Activated T-helper 1 cell treated with anti-CD3 and anti-CD28 coated beads, Interleukin-12 subunit alpha, Interleukin-12 subunit beta, Interleukin-2, Interleukin-4 antibody, amounts not matched to agents 30 ng/mL and 10 ng/mL and 1 ng/mL, durations not matched to agents 14 hours and 24 hours and 36 hours (primary cell): ENCODE measurements at regions not wholly inside any gene's neighbourhood (a gene's known extent, or its start where the extent isn't known, plus 50 kb on each side); places are given as distances from the start of the nearest gene placed in this dataset.

Experiments used
- DNase-seq: peaks from one replicate; pipeline ENCODE4 v3.0.0; 2021; ENCODE audit warnings: low spot score
- H3K27ac Mint-ChIP-seq: one replicate; pipeline ENCODE4 v1.8.0; 2021; ENCODE audit warnings: mild to moderate bottlenecking, mixed read lengths
- H3K27me3 Mint-ChIP-seq: one replicate; pipeline ENCODE4 v1.8.0; 2022; ENCODE audit warnings: mild to moderate bottlenecking, moderate library complexity, mixed read lengths; ENCODE audit not compliant: insufficient read depth
- H3K36me3 Mint-ChIP-seq: one replicate; pipeline ENCODE4 v1.8.0; 2021; ENCODE audit warnings: low read depth, mixed read lengths
- H3K4me1 Mint-ChIP-seq: one replicate; pipeline ENCODE4 v1.8.0; 2021; ENCODE audit warnings: low read depth, mixed read lengths
- H3K4me3 Mint-ChIP-seq: one replicate; pipeline ENCODE4 v1.8.0; 2021; ENCODE audit warnings: mild to moderate bottlenecking, moderate library complexity, mixed read lengths
- H3K9me3 Mint-ChIP-seq: one replicate; pipeline ENCODE4 v1.8.0; 2021; ENCODE audit warnings: mixed read lengths
- intact Hi-C: fragments of 100-400 bp; cut with micrococcal nuclease; formaldehyde crosslinking; loops from one replicate; pipeline ENCODE4 v1.15.1; 2024

GRCh38 chr6:4450237-4450636 lies 314.9 kb upstream of the ECI2 start:
- peaks cover 2% of the 10 kb centered on the region for H3K27me3 Mint-ChIP-seq
- H3K4me1 Mint-ChIP-seq = no peaks in the 10 kb centered on the region
- intact Hi-C loops = no loop called here
- DNase-seq = no peak
- no peak overlapping the region for H3K4me3 Mint-ChIP-seq
- no peak overlapping the region for H3K27ac Mint-ChIP-seq
- no peaks in the 10 kb centered on the region for H3K36me3 Mint-ChIP-seq
- H3K9me3 Mint-ChIP-seq = peaks cover 4% of the 10 kb centered on the region

DNA sequence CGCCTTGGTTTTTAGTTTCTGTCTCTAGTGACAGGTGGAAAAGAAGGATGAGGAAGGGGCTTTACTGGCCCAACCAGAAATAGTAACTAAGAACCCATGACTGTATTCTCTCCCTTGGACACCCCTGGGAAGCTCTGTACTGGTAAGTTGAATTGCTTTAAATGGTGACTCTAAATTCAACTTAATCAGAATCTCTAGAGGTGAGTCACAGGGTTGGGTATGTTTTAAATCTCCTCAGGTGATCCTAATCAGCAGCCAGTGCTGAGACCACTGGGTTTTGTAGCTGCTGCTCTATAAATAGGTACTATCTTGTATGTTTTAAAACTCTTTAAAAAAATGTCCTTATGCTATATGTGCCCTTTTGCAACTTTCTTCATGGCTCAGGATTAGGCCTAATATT lies 314.0 kb upstream of the ECI2 start:
- intact Hi-C loops = no loop called here
- H3K9me3 Mint-ChIP-seq = peaks cover 4% of the 10 kb centered on the region
- peaks cover 2% of the 10 kb centered on the region for H3K27me3 Mint-ChIP-seq
- H3K4me3 Mint-ChIP-seq = no peak overlapping the region
- H3K4me1 Mint-ChIP-seq = no peaks in the 10 kb centered on the region
- H3K27ac Mint-ChIP-seq = no peak overlapping the region
- DNase-seq = no peak
- no peaks in the 10 kb centered on the region for H3K36me3 Mint-ChIP-seq

- H3K4me1 Mint-ChIP-seq = no peaks in the 10 kb centered on the region
- H3K27ac Mint-ChIP-seq = no peak overlapping the region
- H3K4me3 Mint-ChIP-seq = no peak overlapping the region
- H3K9me3 Mint-ChIP-seq = peaks cover 4% of the 10 kb centered on the region
- no peak for DNase-seq
- no peaks in the 10 kb centered on the region for H3K36me3 Mint-ChIP-seq
- intact Hi-C loops = no loop called here
- peaks cover 2% of the 10 kb centered on the region for H3K27me3 Mint-ChIP-seq
These were observed 313.5 kb upstream of the ECI2 start for GRCh38 chr6:4448841-4449240.

DNA sequence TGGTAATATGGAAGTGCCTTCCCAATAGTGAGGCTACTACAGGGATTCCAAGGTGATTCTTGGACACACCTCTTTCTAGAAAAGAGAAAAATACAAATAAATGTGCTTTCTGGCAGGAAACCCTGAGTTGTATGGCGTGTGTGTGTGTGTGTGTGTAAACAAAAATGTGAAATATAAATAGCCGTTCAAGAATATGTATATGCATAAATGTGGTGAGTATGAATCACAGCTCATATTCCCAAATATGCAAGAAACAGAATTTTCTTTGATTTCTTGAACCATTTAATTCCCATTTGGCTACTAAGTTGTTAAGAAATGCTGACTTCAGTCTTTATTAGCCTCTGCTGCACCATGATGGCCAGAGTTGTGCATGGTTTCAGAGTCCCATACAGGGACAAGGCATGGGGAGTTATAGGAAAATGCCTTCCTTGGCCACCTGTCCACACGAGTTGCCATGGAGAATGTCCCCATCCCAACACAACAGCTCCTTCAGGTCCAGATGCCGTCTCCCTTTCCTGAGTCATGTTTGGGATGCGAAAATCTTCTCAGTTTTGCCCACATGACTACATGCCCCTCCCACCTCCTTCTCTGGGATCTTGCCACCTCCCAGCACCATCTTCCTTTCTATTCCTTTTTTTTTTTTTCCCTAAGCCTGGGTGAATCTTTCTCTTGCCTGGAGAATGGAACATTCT lies 312.4 kb upstream of the ECI2 start:
- no peaks in the 10 kb centered on the region for H3K4me1 Mint-ChIP-seq
- peaks cover 2% of the 10 kb centered on the region for H3K27me3 Mint-ChIP-seq
- no peak for DNase-seq
- intact Hi-C loops = no loop called here
- no peaks in the 10 kb centered on the region for H3K36me3 Mint-ChIP-seq
- no peak overlapping the region for H3K4me3 Mint-ChIP-seq
- peaks cover 4% of the 10 kb centered on the region for H3K9me3 Mint-ChIP-seq
- H3K27ac Mint-ChIP-seq = no peak overlapping the region

GRCh38 chr6:4446982-4447381 lies 311.6 kb upstream of the ECI2 start:
- Mint-ChIP-seq H3K9me3 (peaks cover 4% of the 10 kb centered on the region), H3K4me3 (no peak overlapping the region), H3K27ac (no peak overlapping the region), H3K36me3 (no peaks in the 10 kb centered on the region), H3K27me3 (peaks cover 2% of the 10 kb centered on the region), H3K4me1 (no peaks in the 10 kb centered on the region)
- intact Hi-C loops = no loop called here
- DNase-seq = no peak

DNA sequence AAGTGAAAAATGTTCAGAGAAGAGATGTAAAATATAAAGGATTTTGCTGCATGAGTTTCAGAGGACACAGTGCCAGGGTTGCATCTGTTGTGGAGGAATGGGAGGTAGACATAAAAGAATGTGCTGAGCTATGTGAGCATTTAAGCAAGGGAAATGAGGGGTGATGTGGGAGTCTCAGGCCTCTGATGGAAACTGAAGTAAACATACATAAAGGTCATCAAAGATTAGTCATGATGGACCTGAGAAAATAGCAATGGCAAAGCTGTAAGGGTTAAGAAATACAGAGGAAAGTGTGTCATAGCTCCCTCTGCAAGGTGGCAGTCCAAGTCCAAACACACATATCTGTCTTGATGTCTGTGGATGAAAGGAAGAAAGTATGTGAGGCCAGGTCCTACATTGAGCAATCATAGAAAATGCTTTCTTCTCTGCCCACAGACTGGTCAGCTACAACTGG lies 306.6 kb upstream of the ECI2 start:
- peaks cover 5% of the 10 kb centered on the region for H3K27me3 Mint-ChIP-seq
- no peak overlapping the region for H3K4me3 Mint-ChIP-seq
- intact Hi-C loops = no loop called here
- no peak for DNase-seq
- H3K4me1 Mint-ChIP-seq = no peaks in the 10 kb centered on the region
- H3K27ac Mint-ChIP-seq = no peak overlapping the region
- H3K36me3 Mint-ChIP-seq = no peaks in the 10 kb centered on the region
- H3K9me3 Mint-ChIP-seq = no peaks in the 10 kb centered on the region

DNA sequence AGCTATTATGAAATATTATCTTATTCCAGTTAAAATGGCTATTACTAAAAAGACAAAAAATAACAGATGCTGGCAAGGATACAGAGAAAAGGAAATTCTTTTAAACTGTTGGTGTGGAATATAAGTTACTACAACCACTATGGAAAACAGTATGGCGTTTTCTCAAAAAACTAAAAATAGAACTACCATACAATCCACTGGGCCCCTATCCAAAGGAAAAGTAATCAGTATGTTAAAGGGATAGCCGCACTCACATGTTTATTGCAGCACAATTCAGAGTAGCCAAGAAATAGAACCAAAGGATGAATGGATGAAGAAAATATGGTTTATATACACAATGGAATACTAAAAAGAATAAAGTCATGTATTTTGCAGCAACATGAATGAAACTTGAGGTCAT lies 303.8 kb upstream of the ECI2 start:
- Mint-ChIP-seq H3K27me3 (peaks cover 3% of the 10 kb centered on the region), H3K36me3 (no peaks in the 10 kb centered on the region), H3K27ac (no peak overlapping the region), H3K9me3 (no peaks in the 10 kb centered on the region), H3K4me3 (no peak overlapping the region), H3K4me1 (no peaks in the 10 kb centered on the region)
- DNase-seq = no peak
- intact Hi-C loops = no loop called here

- Mint-ChIP-seq H3K9me3 (no peaks in the 10 kb centered on the region), H3K36me3 (no peaks in the 10 kb centered on the region), H3K4me1 (no peaks in the 10 kb centered on the region), H3K27ac (no peak overlapping the region), H3K27me3 (peaks cover 7% of the 10 kb centered on the region), H3K4me3 (no peak overlapping the region)
- DNase-seq = no peak
- intact Hi-C loops = no loop called here
These were observed 302.0 kb upstream of the ECI2 start for GRCh38 chr6:4437342-4437741.

DNA sequence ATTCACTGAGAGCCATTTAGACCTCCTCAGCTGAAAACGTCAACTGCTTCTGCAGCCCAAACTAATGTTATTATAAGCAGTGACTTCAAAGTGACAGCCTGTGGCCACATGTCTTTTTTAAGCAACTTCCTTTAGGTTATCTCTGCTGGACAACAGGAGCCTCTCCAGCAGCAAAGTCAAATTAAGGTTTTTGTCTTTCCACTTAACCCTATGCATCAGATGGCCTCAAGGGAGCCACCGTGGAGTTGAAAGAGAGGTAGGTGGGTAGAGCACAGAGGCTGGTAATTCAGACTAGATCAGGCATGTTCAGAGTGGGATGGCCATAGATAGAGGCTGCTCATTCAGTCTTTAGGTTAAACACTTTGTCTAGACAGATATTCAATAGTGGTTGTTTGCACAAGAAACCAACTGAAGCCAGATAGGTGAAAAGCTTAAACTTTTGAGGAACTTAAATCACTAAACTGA lies 300.6 kb upstream of the ECI2 start:
- intact Hi-C loops = no loop called here
- no peaks in the 10 kb centered on the region for H3K4me1 Mint-ChIP-seq
- H3K27me3 Mint-ChIP-seq = peaks cover 7% of the 10 kb centered on the region
- no peaks in the 10 kb centered on the region for H3K36me3 Mint-ChIP-seq
- H3K9me3 Mint-ChIP-seq = no peaks in the 10 kb centered on the region
- no peak for DNase-seq
- no peak overlapping the region for H3K4me3 Mint-ChIP-seq
- no peak overlapping the region for H3K27ac Mint-ChIP-seq

- no peak overlapping the region for H3K27ac Mint-ChIP-seq
- H3K27me3 Mint-ChIP-seq = peaks cover 7% of the 10 kb centered on the region
These were observed 299.3 kb upstream of the ECI2 start for GRCh38 chr6:4434655-4435054.

GRCh38 chr6:4433199-4433598 lies 297.8 kb upstream of the ECI2 start:
- Mint-ChIP-seq H3K36me3 (no peaks in the 10 kb centered on the region), H3K9me3 (peaks cover 3% of the 10 kb centered on the region), H3K27me3 (peaks cover 4% of the 10 kb centered on the region), H3K4me3 (no peak overlapping the region), H3K4me1 (no peaks in the 10 kb centered on the region), H3K27ac (no peak overlapping the region)
- DNase-seq = no peak
- intact Hi-C loops = no loop called here

More at GRCh38 chr6:4434655-4435054, 299.3 kb upstream of the ECI2 start:
- Mint-ChIP-seq H3K4me3 (no peak overlapping the region), H3K9me3 (peaks cover under 1% of the 10 kb centered on the region), H3K36me3 (no peaks in the 10 kb centered on the region), H3K4me1 (no peaks in the 10 kb centered on the region)
- intact Hi-C loops = no loop called here
- DNase-seq = no peak

- no peak overlapping the region for H3K4me3 Mint-ChIP-seq
- H3K27ac Mint-ChIP-seq = no peak overlapping the region
- H3K4me1 Mint-ChIP-seq = no peaks in the 10 kb centered on the region
- peaks cover 3% of the 10 kb centered on the region for H3K27me3 Mint-ChIP-seq
- H3K9me3 Mint-ChIP-seq = peaks cover 13% of the 10 kb centered on the region
- intact Hi-C loops = no loop called here
- H3K36me3 Mint-ChIP-seq = no peaks in the 10 kb centered on the region
- DNase-seq = no peak
These were observed 291.6 kb upstream of the ECI2 start for GRCh38 chr6:4426968-4427367.

DNA sequence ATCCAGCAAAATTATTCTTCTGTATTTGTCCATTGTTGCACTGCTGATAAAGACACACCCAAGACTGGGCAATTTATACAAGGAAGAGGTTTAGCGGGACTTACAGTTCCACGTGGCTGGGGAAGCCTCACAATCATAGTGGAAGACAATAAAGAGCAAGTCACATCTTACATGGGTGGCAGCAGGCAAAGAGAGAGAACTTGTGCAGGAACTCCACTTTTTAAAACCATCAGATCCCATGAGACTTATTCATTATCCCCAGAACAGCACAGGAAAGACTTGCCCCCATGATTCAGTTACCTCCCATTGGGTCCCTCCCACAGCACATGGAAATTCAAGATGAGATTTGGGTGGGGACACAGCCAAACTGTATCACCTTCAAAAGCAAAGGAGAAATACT lies 286.5 kb upstream of the ECI2 start:
- Mint-ChIP-seq H3K27ac (no peak overlapping the region), H3K27me3 (peaks cover 4% of the 10 kb centered on the region), H3K4me3 (no peak overlapping the region), H3K9me3 (peaks cover 9% of the 10 kb centered on the region), H3K36me3 (no peaks in the 10 kb centered on the region), H3K4me1 (no peaks in the 10 kb centered on the region)
- intact Hi-C loops = no loop called here
- DNase-seq = no peak
